ENCODE measurements at regions not wholly inside any gene's neighbourhood (a gene's known extent, or its start where the extent isn't known, plus 50 kb on each side); places are given as distances from the start of the nearest gene placed in this dataset.

- TF ChIP-seq CTCF (IDR thresholded peaks at IDR 0.05) (no peak), EZH2 (IDR thresholded peaks at IDR 0.05; ENCODE audit: borderline replicate concordance, insufficient read depth, low read depth, low read length, poor library complexity, severe bottlenecking) (no peak)
Measured at GRCh38 chr4:170476351-170476750, 386.6 kb upstream of the AADAT start.
